NB4 (cell line): ENCODE measurements at regions not wholly inside any gene's neighbourhood (a gene's known extent, or its start where the extent isn't known, plus 50 kb on each side); places are given as distances from the start of the nearest gene placed in this dataset.

Source experiments
- CTCF ChIP-seq: IDR thresholded peaks from one replicate; pipeline ENCODE4 v1.5.1; 2012; ENCODE audit warnings: low read depth, low read length
- MYC ChIP-seq: IDR thresholded peaks from 2 replicates; pipeline ENCODE4 v1.6.1; 2011; ENCODE audit warnings: low read depth, low read length
- POLR2A ChIP-seq: IDR thresholded peaks from 2 replicates; pipeline ENCODE4 v1.6.1; 2011; ENCODE audit warnings: mild to moderate bottlenecking; ENCODE audit not compliant: insufficient read length; ENCODE audit errors: extremely low read depth

GRCh38 chr6:16972535-16972934 is 129.3 kb upstream of the STMND1 start:
- TF ChIP-seq MYC (no peak), CTCF (no peak), POLR2A (no peak)
